Prostate gland (tissue), 2 donors: ENCODE measurements at regions not wholly inside any gene's neighbourhood (a gene's known extent, or its start where the extent isn't known, plus 50 kb on each side); places are given as distances from the start of the nearest gene placed in this dataset.

Experiments
- POLR2AphosphoS5 ChIP-seq: sonication (generic); formaldehyde crosslinking; IDR thresholded peaks from one replicate; pipeline ENCODE4 v1.6.1; 2017; ENCODE audit warnings: antibody characterized with exemption
- TF ChIP-seq, protein P1 (sequence below), 4 experiments: fragments of 200-600 bp in 2 of 4; fragments of 450-650 bp in 2 of 4; sonication (generic) in 2 of 4; IDR thresholded peaks; 1 replicate in 3 of 4; 2 replicates in 1 of 4; pipeline ENCODE4 v1.5.1; 2016 to 2019; ENCODE audit warnings: antibody characterized with exemption in 4 of 4, mild to moderate bottlenecking in 2 of 4, moderate library complexity in 2 of 4

DNA sequence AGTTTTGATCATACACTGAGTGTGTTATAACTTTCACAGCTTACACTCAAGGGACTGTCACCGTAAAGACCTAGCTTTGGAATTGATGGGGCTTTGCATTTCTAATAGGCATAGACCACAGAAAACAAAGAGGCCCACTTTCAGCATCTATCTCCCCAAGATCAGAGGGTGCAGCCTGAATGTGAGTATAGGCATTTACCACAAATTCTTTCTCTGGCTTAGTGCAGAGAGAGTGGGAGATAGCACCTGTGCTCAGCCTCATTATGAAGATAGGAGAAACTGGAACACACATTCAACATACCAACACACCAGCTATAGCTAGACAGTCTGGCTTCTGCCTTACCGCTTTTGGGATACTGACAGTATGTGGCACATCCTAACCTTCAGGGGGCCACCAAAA, 783.4 kb upstream of the GRAMD2B start:
- TF ChIP-seq, protein P1, sequence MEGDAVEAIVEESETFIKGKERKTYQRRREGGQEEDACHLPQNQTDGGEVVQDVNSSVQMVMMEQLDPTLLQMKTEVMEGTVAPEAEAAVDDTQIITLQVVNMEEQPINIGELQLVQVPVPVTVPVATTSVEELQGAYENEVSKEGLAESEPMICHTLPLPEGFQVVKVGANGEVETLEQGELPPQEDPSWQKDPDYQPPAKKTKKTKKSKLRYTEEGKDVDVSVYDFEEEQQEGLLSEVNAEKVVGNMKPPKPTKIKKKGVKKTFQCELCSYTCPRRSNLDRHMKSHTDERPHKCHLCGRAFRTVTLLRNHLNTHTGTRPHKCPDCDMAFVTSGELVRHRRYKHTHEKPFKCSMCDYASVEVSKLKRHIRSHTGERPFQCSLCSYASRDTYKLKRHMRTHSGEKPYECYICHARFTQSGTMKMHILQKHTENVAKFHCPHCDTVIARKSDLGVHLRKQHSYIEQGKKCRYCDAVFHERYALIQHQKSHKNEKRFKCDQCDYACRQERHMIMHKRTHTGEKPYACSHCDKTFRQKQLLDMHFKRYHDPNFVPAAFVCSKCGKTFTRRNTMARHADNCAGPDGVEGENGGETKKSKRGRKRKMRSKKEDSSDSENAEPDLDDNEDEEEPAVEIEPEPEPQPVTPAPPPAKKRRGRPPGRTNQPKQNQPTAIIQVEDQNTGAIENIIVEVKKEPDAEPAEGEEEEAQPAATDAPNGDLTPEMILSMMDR (IDR thresholded peaks at IDR 0.05): no peak
- no peak for TF ChIP-seq POLR2AphosphoS5
